HCT116 (cell line): ENCODE measurements at regions not wholly inside any gene's neighbourhood (a gene's known extent, or its start where the extent isn't known, plus 50 kb on each side); places are given as distances from the start of the nearest gene placed in this dataset.

Source experiments
- CBX3 ChIP-seq: IDR thresholded peaks from 2 replicates; pipeline ENCODE4 v1.6.1; 2012; ENCODE audit warnings: low read depth
- EZH2 ChIP-seq: fragments of 200-600 bp; sonication (generic); IDR thresholded peaks from 2 replicates; pipeline ENCODE4 v1.6.1; 2017; ENCODE audit warnings: antibody characterized with exemption, mixed run types
- POLR2AphosphoS5 ChIP-seq: IDR thresholded peaks from 2 replicates; pipeline ENCODE4 v1.6.1; 2011; ENCODE audit warnings: mild to moderate bottlenecking, low read depth, low read length, moderate library complexity
- RAD21 ChIP-seq: IDR thresholded peaks from 2 replicates; pipeline ENCODE4 v1.6.1; 2012; ENCODE audit warnings: low read depth, mild to moderate bottlenecking
- SIN3A ChIP-seq: IDR thresholded peaks from 2 replicates; pipeline ENCODE4 v1.6.1; 2012; ENCODE audit warnings: low read depth
- SP1 ChIP-seq: IDR thresholded peaks from 2 replicates; pipeline ENCODE4 v1.6.1; 2012; ENCODE audit warnings: low read depth
- TF ChIP-seq, protein P1 (sequence below), 3 experiments: fragments of 200-600 bp in 1 of 3; sonication (generic) in 1 of 3; IDR thresholded peaks in 2 of 3; conservative IDR thresholded peaks in 1 of 3; 2 replicates each; pipeline ENCODE4 v1.5.1; 2012 to 2017; ENCODE audit warnings: low read depth in 2 of 3, low read length in 2 of 3, antibody characterized with exemption in 1 of 3, borderline replicate concordance in 1 of 3, control low read depth in 1 of 3, mild to moderate bottlenecking in 1 of 3, mixed read lengths in 1 of 3, mixed run types in 1 of 3, moderate library complexity in 1 of 3; ENCODE audit not compliant: insufficient read depth in 1 of 3
- TF ChIP-seq, protein P2 (sequence below): IDR thresholded peaks from 2 replicates; pipeline ENCODE4 v1.6.1; 2012; ENCODE audit warnings: low read depth
- TF ChIP-seq, protein P3 (sequence below): IDR thresholded peaks from 2 replicates; pipeline ENCODE4 v1.6.1; 2012

DNA sequence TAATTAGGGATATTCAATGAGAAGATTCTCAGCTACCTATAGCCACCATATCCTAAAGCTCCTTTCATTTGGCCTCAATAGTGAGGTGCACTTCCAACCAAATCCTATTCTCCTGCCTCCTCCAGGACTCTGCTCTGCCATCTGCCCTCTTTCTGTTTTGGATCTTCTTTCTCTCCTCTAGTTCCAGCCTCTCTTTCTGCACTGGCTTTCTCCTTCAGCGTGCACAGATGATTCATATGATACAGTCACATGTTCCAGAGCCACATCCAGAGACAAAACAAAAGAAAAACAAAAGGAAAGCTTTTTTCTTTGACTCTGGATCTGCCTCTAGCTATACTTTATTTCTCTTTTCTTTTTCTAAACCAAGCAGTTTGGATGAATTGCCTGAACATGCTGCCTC, 531.9 kb upstream of the MAN1A1 start:
- TF ChIP-seq EZH2: no peak
- TF ChIP-seq, protein P1, sequence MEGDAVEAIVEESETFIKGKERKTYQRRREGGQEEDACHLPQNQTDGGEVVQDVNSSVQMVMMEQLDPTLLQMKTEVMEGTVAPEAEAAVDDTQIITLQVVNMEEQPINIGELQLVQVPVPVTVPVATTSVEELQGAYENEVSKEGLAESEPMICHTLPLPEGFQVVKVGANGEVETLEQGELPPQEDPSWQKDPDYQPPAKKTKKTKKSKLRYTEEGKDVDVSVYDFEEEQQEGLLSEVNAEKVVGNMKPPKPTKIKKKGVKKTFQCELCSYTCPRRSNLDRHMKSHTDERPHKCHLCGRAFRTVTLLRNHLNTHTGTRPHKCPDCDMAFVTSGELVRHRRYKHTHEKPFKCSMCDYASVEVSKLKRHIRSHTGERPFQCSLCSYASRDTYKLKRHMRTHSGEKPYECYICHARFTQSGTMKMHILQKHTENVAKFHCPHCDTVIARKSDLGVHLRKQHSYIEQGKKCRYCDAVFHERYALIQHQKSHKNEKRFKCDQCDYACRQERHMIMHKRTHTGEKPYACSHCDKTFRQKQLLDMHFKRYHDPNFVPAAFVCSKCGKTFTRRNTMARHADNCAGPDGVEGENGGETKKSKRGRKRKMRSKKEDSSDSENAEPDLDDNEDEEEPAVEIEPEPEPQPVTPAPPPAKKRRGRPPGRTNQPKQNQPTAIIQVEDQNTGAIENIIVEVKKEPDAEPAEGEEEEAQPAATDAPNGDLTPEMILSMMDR (IDR thresholded peaks at IDR 0.05 in 2 of 3, conservative IDR thresholded peaks at IDR 0.05 in 1 of 3; ENCODE audit: borderline replicate concordance in 1 of 3, insufficient read depth in 1 of 3, low read depth in 2 of 3, low read length in 2 of 3): no peak
- TF ChIP-seq SP1: no peak
- TF ChIP-seq CBX3: no peak
- no peak for TF ChIP-seq SIN3A
- TF ChIP-seq, protein P2, sequence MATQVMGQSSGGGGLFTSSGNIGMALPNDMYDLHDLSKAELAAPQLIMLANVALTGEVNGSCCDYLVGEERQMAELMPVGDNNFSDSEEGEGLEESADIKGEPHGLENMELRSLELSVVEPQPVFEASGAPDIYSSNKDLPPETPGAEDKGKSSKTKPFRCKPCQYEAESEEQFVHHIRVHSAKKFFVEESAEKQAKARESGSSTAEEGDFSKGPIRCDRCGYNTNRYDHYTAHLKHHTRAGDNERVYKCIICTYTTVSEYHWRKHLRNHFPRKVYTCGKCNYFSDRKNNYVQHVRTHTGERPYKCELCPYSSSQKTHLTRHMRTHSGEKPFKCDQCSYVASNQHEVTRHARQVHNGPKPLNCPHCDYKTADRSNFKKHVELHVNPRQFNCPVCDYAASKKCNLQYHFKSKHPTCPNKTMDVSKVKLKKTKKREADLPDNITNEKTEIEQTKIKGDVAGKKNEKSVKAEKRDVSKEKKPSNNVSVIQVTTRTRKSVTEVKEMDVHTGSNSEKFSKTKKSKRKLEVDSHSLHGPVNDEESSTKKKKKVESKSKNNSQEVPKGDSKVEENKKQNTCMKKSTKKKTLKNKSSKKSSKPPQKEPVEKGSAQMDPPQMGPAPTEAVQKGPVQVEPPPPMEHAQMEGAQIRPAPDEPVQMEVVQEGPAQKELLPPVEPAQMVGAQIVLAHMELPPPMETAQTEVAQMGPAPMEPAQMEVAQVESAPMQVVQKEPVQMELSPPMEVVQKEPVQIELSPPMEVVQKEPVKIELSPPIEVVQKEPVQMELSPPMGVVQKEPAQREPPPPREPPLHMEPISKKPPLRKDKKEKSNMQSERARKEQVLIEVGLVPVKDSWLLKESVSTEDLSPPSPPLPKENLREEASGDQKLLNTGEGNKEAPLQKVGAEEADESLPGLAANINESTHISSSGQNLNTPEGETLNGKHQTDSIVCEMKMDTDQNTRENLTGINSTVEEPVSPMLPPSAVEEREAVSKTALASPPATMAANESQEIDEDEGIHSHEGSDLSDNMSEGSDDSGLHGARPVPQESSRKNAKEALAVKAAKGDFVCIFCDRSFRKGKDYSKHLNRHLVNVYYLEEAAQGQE: no peak
- no peak for TF ChIP-seq RAD21
- no peak for TF ChIP-seq POLR2AphosphoS5
- TF ChIP-seq, protein P3, sequence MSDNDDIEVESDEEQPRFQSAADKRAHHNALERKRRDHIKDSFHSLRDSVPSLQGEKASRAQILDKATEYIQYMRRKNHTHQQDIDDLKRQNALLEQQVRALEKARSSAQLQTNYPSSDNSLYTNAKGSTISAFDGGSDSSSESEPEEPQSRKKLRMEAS: no peak
